Bone marrow (tissue), 2 donors: ENCODE measurements at regions not wholly inside any gene's neighbourhood (a gene's known extent, or its start where the extent isn't known, plus 50 kb on each side); places are given as distances from the start of the nearest gene placed in this dataset.

Experiments
- DNase-seq, 2 donors: peaks; one replicate each; lab custom pipeline; 2025; lab: John Stamatoyannopoulos, UW

- DNase-seq: no peak
These were observed 54.4 kb upstream of the C1orf174 start for GRCh38 chr1:3954170-3955169.

DNA sequence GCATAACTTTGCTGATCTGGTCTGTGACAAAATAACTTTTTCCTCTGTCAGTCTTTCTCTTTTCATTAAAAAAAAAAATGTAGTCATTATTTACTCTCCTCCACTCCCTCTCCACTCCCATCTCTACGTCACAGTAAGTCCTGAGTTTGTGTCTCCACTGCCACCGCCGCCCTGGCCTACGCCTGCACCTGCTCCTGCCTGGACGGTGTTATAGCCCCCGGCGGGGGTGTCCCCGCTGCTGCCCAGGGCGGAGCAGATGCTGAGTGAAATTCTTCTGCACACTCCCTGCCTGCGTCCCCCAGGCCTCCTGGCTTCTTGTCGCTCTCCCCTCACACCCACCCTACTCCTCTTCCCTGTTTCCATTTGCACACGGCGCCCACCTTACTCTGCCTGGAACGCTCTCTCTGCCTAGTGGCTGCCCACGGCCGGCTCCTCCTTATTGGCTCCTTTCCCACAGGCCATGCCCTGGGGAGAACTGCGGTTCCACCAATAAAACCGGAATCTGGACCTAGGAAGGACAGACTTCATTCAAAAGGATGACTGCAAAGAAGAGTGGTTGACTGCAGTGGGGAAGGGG, 55.2 kb upstream of the C1orf174 start:
- no peak for DNase-seq

DNA sequence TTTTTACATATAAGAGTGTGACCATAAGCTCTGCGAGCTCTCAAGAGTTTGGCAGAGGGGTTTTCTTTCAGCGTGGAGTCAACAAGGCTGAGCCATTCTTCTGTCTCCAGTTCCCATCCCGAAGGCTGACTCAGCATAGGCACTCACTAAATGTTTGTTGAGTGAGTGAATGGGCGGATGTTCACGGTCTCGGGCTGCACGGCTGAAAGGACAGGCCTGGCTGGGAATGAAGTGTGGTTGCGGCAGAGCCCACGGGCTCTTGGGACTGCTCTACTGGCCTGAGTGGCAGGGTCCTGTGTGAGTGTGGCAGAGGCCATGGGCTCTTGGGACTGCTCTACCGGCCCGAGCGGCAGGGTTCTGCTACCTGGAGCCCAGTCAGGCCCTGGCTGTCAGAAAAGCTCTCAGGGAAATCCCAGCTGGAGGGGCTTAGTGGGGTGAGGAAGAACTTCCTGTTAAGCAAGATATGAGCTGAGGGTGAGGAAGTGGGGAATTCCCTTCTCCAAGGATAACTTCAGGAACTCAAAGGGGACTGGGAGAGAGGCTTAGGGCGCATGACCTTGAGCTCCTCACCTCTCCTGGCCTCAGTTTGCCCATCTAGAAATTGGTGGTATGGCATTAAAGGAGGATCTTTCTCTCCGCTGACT, 56.6 kb upstream of the C1orf174 start:
- DNase-seq: no peak

GRCh38 chr1:3959361-3959760, 59.3 kb upstream of the C1orf174 start:
- no peak for DNase-seq

DNA sequence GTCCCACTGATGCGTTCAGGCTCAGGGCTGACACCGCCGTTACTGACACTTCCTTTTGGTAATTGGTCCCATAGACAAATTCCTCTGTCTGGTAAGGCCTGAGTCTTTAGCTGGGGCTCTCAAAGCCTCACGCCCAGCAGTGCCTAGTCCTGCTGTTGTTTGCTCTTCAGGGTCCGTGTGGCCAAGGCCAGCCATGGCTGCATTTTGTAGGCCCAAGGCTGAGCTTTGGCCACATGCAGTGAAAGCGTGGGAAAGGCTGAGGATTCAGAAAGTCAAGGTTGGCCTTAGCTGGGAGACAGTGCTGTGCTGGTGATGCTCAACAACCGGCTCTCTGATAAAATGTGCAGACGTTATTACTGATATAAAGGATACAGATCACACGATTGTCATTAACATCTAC, 63.5 kb upstream of the C1orf174 start:
- no peak for DNase-seq

- no peak for DNase-seq
These were observed 65.6 kb upstream of the C1orf174 start for GRCh38 chr1:3965693-3966092.

- no peak for DNase-seq
These were observed 68.8 kb upstream of the C1orf174 start for GRCh38 chr1:3968851-3969250.

- no peak for DNase-seq
These were observed 71.9 kb upstream of the C1orf174 start for GRCh38 chr1:3971981-3972380.

DNA sequence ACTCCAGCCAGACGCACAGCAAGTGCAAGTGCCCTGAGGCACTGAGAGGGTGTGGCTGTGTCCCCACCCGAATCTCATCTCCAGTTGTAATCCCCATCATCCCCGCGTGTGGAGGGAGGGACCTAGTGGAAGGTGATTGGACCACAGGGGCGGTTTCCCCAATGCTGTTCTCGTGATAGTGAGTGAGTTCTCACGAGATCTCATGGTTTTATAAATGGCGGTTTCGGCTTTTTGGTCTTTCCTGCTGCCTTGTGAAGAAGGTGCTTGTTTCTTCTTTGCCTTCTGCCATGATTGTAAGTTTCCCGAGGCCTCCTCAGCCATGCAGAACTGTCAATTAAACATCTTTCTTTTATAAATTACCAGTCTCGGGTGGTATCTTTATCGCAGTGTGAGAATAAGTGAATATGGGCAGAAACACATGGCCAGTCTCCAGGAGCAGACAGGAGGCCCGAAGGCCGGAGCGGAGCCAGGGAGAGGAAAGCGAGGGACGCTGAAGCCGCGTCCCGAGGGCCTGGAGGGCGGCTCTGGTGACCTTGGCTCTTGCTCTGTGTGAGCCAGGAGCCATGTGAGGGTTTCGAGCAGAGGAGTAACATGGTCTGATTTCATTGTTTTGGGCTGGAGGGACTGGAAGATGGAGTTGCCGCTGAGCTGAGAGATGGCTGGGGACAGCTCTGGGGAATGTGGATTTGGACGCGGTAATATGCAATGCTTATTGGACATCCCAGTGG, 76.0 kb upstream of the C1orf174 start:
- no peak for DNase-seq

DNA sequence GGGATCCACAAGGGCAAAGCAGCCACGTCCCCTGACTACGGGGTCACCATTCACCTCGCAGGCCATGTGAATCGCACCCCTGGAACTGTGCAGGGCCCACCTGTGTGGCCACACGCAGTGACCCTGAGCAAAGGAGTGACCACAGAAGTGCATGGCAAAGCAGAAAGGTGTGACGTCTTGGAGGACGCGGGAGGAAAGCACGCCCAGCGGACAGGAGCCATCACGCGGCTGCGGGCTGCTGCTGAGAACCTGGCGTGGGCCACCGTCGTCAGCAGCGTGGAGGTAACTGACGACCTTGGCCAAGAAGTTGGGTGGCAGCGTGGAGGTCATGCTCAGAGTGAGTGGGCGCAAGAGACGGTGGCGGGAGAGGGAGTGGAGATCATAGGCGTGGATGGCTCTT, 76.7 kb upstream of the C1orf174 start:
- no peak for DNase-seq

- no peak for DNase-seq
These were observed 78.3 kb upstream of the C1orf174 start for GRCh38 chr1:3978196-3978989.

DNA sequence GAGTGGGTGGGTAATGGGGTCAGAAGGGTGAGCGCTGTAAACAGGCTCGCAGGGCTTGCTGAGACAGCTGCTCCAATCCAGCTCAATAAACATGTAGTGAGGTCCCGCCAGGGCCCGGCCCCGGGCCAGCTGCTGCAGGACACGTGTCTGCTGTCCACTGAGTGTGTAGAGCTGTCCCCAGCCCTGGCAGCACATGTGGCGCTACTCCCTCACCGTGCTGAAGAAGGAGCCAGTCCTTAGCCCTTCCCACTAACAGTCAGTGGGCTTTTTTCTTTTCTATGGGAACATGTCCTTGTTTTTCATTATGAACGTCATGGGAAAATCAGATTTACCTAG, 78.9 kb upstream of the C1orf174 start:
- DNase-seq: no peak

- no peak for DNase-seq
These were observed 81.2 kb upstream of the C1orf174 start for GRCh38 chr1:3981261-3981660.

- DNase-seq: no peak
These were observed 81.9 kb upstream of the C1orf174 start for GRCh38 chr1:3981746-3982505.

- no peak for DNase-seq
These were observed 83.1 kb upstream of the C1orf174 start for GRCh38 chr1:3983181-3983580.

DNA sequence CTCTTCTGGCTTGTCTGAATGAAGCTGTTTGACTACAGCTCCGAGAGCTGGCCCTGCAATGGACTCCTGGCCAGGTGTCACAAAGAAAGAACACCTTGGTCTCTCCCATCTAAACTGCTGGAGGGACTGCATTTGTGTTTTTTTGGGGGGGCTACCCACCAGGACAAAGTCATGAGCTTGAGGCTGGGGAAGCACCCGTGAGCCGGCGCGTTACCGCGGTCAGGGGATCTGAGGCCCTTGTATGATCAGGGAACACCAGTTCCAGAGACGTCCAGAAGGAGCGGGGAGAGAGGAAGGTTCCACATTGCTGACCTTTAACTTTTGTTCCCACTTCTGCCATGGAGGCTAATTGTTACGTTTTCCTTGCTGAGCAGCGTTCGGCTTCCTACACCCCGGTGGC, 84.5 kb upstream of the C1orf174 start:
- DNase-seq: no peak

- DNase-seq: no peak
These were observed 86.7 kb upstream of the C1orf174 start for GRCh38 chr1:3986686-3987218.

DNA sequence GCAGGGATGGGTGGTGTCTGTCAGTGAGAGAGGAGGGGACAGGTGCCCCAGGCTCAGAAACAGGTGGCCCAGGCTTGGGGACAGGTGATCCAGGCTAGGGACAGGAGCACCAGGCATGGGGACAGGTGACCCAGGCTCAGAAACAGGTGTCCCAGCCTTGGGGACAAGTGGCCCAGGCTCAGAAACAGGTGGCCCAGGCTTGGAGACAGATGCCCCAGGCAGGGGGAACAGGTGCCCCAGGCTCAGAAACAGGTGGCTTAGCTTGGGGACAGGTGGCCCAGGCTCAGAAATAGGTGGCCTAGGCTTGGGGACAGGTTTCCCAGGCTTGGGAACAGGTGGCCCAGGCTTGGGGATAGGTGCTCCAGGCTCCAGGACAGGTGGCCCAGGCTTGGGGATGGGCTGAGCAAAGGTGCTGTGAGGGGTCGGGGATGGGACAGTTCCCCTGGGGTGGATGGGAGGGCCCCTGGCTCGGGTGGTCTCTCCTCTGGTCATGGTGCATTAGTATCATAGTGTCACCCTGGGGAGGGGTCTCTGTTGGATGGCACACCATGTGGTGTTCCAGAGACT, 87.7 kb upstream of the C1orf174 start:
- no peak for DNase-seq

GRCh38 chr1:3988431-3988830, 88.4 kb upstream of the C1orf174 start:
- DNase-seq: no peak

- no peak for DNase-seq
These were observed 89.4 kb upstream of the C1orf174 start for GRCh38 chr1:3989465-3989864.
